ENCODE measurements at regions not wholly inside any gene's neighbourhood (a gene's known extent, or its start where the extent isn't known, plus 50 kb on each side); places are given as distances from the start of the nearest gene placed in this dataset.
A peak's percentile ranks its signal among the peaks of the same experiment; 100 is the strongest.

- no peak overlapping the region for H3K9ac ChIP-seq (ENCODE audit: low read depth, low read length)
- H3K4me1 ChIP-seq (ENCODE audit: control insufficient read depth, insufficient read depth, low read length): no peaks in the 10 kb centered on the region
- H3K27ac ChIP-seq (ENCODE audit: low read depth, low read length): no peak overlapping the region
- no peak overlapping the region for H3K4me3 ChIP-seq (ENCODE audit: low read depth, low read length)
- no peaks in the 10 kb centered on the region for H3K36me3 ChIP-seq (ENCODE audit: control insufficient read depth, insufficient read depth, low read length)
- no peaks in the 10 kb centered on the region for H3K9me3 ChIP-seq (ENCODE audit: control insufficient read depth, insufficient read depth, low read length)
- H3K27me3 ChIP-seq (ENCODE audit: control insufficient read depth, insufficient read depth, low read length): no peaks in the 10 kb centered on the region
Observed at GRCh38 chr1:69305621-69306020, 262.1 kb upstream of the LRRC7 start.

- Histone ChIP-seq H3K36me3 (ENCODE audit: control insufficient read depth, insufficient read depth, low read length) (no peaks in the 10 kb centered on the region), H3K4me1 (ENCODE audit: control insufficient read depth, insufficient read depth, low read length) (peaks cover 4% of the 10 kb centered on the region; the same call in 1 of the 2 replicates), H3K27me3 (ENCODE audit: control insufficient read depth, insufficient read depth, low read length) (no peaks in the 10 kb centered on the region), H3K27ac (ENCODE audit: low read depth, low read length) (peak overlapping the region; percentile 21), H3K9ac (ENCODE audit: low read depth, low read length) (no peak overlapping the region), H3K4me3 (ENCODE audit: low read depth, low read length) (peak overlapping the region; percentile 7; the same call in 1 of the 2 replicates), H3K9me3 (ENCODE audit: control insufficient read depth, insufficient read depth, low read length) (no peaks in the 10 kb centered on the region)
Observed at GRCh38 chr1:69312055-69312732, 255.5 kb upstream of the LRRC7 start.

GRCh38 chr1:69313118-69313517 is 254.6 kb upstream of the LRRC7 start:
- Histone ChIP-seq H3K4me3 (ENCODE audit: low read depth, low read length) (no peak overlapping the region), H3K27ac (ENCODE audit: low read depth, low read length) (no peak overlapping the region), H3K36me3 (ENCODE audit: control insufficient read depth, insufficient read depth, low read length) (no peaks in the 10 kb centered on the region), H3K27me3 (ENCODE audit: control insufficient read depth, insufficient read depth, low read length) (no peaks in the 10 kb centered on the region), H3K4me1 (ENCODE audit: control insufficient read depth, insufficient read depth, low read length) (peaks cover 4% of the 10 kb centered on the region; the same call in 1 of the 2 replicates), H3K9ac (ENCODE audit: low read depth, low read length) (no peak overlapping the region), H3K9me3 (ENCODE audit: control insufficient read depth, insufficient read depth, low read length) (no peaks in the 10 kb centered on the region)

GRCh38 chr1:69315416-69315815 is 252.3 kb upstream of the LRRC7 start:
- no peak overlapping the region for H3K9ac ChIP-seq (ENCODE audit: low read depth, low read length)
- no peaks in the 10 kb centered on the region for H3K27me3 ChIP-seq (ENCODE audit: control insufficient read depth, insufficient read depth, low read length)
- H3K9me3 ChIP-seq (ENCODE audit: control insufficient read depth, insufficient read depth, low read length): no peaks in the 10 kb centered on the region
- H3K27ac ChIP-seq (ENCODE audit: low read depth, low read length): no peak overlapping the region
- no peaks in the 10 kb centered on the region for H3K36me3 ChIP-seq (ENCODE audit: control insufficient read depth, insufficient read depth, low read length)
- no peak overlapping the region for H3K4me3 ChIP-seq (ENCODE audit: low read depth, low read length)
- H3K4me1 ChIP-seq (ENCODE audit: control insufficient read depth, insufficient read depth, low read length): peaks cover 4% of the 10 kb centered on the region; the same call in 1 of the 2 replicates

- Histone ChIP-seq H3K4me3 (ENCODE audit: low read depth, low read length) (no peak overlapping the region), H3K4me1 (ENCODE audit: control insufficient read depth, insufficient read depth, low read length) (peaks cover 5% of the 10 kb centered on the region; the same call in 1 of the 2 replicates), H3K27me3 (ENCODE audit: control insufficient read depth, insufficient read depth, low read length) (no peaks in the 10 kb centered on the region), H3K36me3 (ENCODE audit: control insufficient read depth, insufficient read depth, low read length) (no peaks in the 10 kb centered on the region), H3K9ac (ENCODE audit: low read depth, low read length) (no peak overlapping the region), H3K27ac (ENCODE audit: low read depth, low read length) (no peak overlapping the region), H3K9me3 (ENCODE audit: control insufficient read depth, insufficient read depth, low read length) (no peaks in the 10 kb centered on the region)
Observed at GRCh38 chr1:69315823-69316222, 251.9 kb upstream of the LRRC7 start.

- H3K27ac ChIP-seq (ENCODE audit: low read depth, low read length): no peak overlapping the region
- no peak overlapping the region for H3K9ac ChIP-seq (ENCODE audit: low read depth, low read length)
- H3K4me3 ChIP-seq (ENCODE audit: low read depth, low read length): no peak overlapping the region
- no peaks in the 10 kb centered on the region for H3K9me3 ChIP-seq (ENCODE audit: control insufficient read depth, insufficient read depth, low read length)
- H3K27me3 ChIP-seq (ENCODE audit: control insufficient read depth, insufficient read depth, low read length): no peaks in the 10 kb centered on the region
- H3K36me3 ChIP-seq (ENCODE audit: control insufficient read depth, insufficient read depth, low read length): no peaks in the 10 kb centered on the region
- H3K4me1 ChIP-seq (ENCODE audit: control insufficient read depth, insufficient read depth, low read length): peaks cover 7% of the 10 kb centered on the region; the same call in 1 of the 2 replicates
Observed at GRCh38 chr1:69319287-69319686, 248.4 kb upstream of the LRRC7 start.

GRCh38 chr1:69320757-69321211 is 246.9 kb upstream of the LRRC7 start:
- Histone ChIP-seq H3K9me3 (ENCODE audit: control insufficient read depth, insufficient read depth, low read length) (no peaks in the 10 kb centered on the region), H3K27me3 (ENCODE audit: control insufficient read depth, insufficient read depth, low read length) (no peaks in the 10 kb centered on the region), H3K36me3 (ENCODE audit: control insufficient read depth, insufficient read depth, low read length) (no peaks in the 10 kb centered on the region), H3K4me1 (ENCODE audit: control insufficient read depth, insufficient read depth, low read length) (peaks cover 7% of the 10 kb centered on the region; the same call in 1 of the 2 replicates), H3K27ac (ENCODE audit: low read depth, low read length) (no peak overlapping the region), H3K9ac (ENCODE audit: low read depth, low read length) (no peak overlapping the region), H3K4me3 (ENCODE audit: low read depth, low read length) (no peak overlapping the region)

GRCh38 chr1:69321311-69321710 is 246.4 kb upstream of the LRRC7 start:
- no peaks in the 10 kb centered on the region for H3K36me3 ChIP-seq (ENCODE audit: control insufficient read depth, insufficient read depth, low read length)
- H3K9me3 ChIP-seq (ENCODE audit: control insufficient read depth, insufficient read depth, low read length): no peaks in the 10 kb centered on the region
- H3K9ac ChIP-seq (ENCODE audit: low read depth, low read length): no peak overlapping the region
- no peak overlapping the region for H3K27ac ChIP-seq (ENCODE audit: low read depth, low read length)
- H3K27me3 ChIP-seq (ENCODE audit: control insufficient read depth, insufficient read depth, low read length): no peaks in the 10 kb centered on the region
- no peak overlapping the region for H3K4me3 ChIP-seq (ENCODE audit: low read depth, low read length)
- peaks cover 7% of the 10 kb centered on the region; the same call in 1 of the 2 replicates for H3K4me1 ChIP-seq (ENCODE audit: control insufficient read depth, insufficient read depth, low read length)

GRCh38 chr1:69328186-69328585 is 239.5 kb upstream of the LRRC7 start:
- Histone ChIP-seq H3K27ac (ENCODE audit: low read depth, low read length) (no peak overlapping the region), H3K9ac (ENCODE audit: low read depth, low read length) (no peak overlapping the region), H3K4me3 (ENCODE audit: low read depth, low read length) (no peak overlapping the region), H3K36me3 (ENCODE audit: control insufficient read depth, insufficient read depth, low read length) (no peaks in the 10 kb centered on the region), H3K4me1 (ENCODE audit: control insufficient read depth, insufficient read depth, low read length) (no peaks in the 10 kb centered on the region), H3K9me3 (ENCODE audit: control insufficient read depth, insufficient read depth, low read length) (peaks cover 7% of the 10 kb centered on the region; the same call in 1 of the 2 replicates), H3K27me3 (ENCODE audit: control insufficient read depth, insufficient read depth, low read length) (no peaks in the 10 kb centered on the region)

- Histone ChIP-seq H3K4me3 (ENCODE audit: low read depth, low read length) (no peak overlapping the region), H3K27me3 (ENCODE audit: control insufficient read depth, insufficient read depth, low read length) (no peaks in the 10 kb centered on the region), H3K4me1 (ENCODE audit: control insufficient read depth, insufficient read depth, low read length) (peaks cover 5% of the 10 kb centered on the region; the same call in 1 of the 2 replicates)
Observed at GRCh38 chr1:69363236-69363635, 204.5 kb upstream of the LRRC7 start.

GRCh38 chr1:69373520-69373919 is 194.2 kb upstream of the LRRC7 start:
- Histone ChIP-seq H3K36me3 (ENCODE audit: control insufficient read depth, insufficient read depth, low read length) (no peaks in the 10 kb centered on the region), H3K4me3 (ENCODE audit: low read depth, low read length) (no peak overlapping the region), H3K27me3 (ENCODE audit: control insufficient read depth, insufficient read depth, low read length) (no peaks in the 10 kb centered on the region), H3K4me1 (ENCODE audit: control insufficient read depth, insufficient read depth, low read length) (no peaks in the 10 kb centered on the region), H3K27ac (ENCODE audit: low read depth, low read length) (no peak overlapping the region), H3K9ac (ENCODE audit: low read depth, low read length) (no peak overlapping the region), H3K9me3 (ENCODE audit: control insufficient read depth, insufficient read depth, low read length) (no peaks in the 10 kb centered on the region)

More at GRCh38 chr1:69363236-69363635, 204.5 kb upstream of the LRRC7 start:
- Histone ChIP-seq H3K9me3 (ENCODE audit: control insufficient read depth, insufficient read depth, low read length) (no peaks in the 10 kb centered on the region), H3K9ac (ENCODE audit: low read depth, low read length) (no peak overlapping the region), H3K27ac (ENCODE audit: low read depth, low read length) (no peak overlapping the region), H3K36me3 (ENCODE audit: control insufficient read depth, insufficient read depth, low read length) (no peaks in the 10 kb centered on the region)

Measured in HUES48 (cell line).